ENCODE measurements at regions not wholly inside any gene's neighbourhood (a gene's known extent, or its start where the extent isn't known, plus 50 kb on each side); places are given as distances from the start of the nearest gene placed in this dataset.

GRCh38 chr2:22838461-22838860, 546.5 kb upstream of the KLHL29 start:
- Histone ChIP-seq H3K4me2 (ENCODE audit: low read depth, low read length) (no peak overlapping the region), H4K8ac (ENCODE audit: low read depth in 2 of 2, low read length in 2 of 2) (no peak overlapping the region), H4K20me1 (ENCODE audit: insufficient read depth, low read length) (no peaks in the 10 kb centered on the region), H2BK120ac (ENCODE audit: low read depth, low read length) (no peak overlapping the region), H4K91ac (ENCODE audit: insufficient read depth, low read depth, low read length) (no peak overlapping the region), H3K27ac (ENCODE audit: insufficient read depth, low read length) (no peak overlapping the region), H3K23ac (ENCODE audit: low read depth, low read length) (no peak overlapping the region), H3K14ac (replicated peaks; ENCODE audit: low read depth, low read length) (no peak overlapping the region), H3K4ac (ENCODE audit: low read depth, low read length) (no peak overlapping the region), H2BK20ac (ENCODE audit: low read depth, low read length) (no peak overlapping the region), H3K18ac (ENCODE audit: low read depth, low read length) (no peak overlapping the region), H2AFZ (replicated peaks; ENCODE audit: low read length, poor library complexity) (no peak overlapping the region), H2AK9ac (replicated peaks; ENCODE audit: low read depth, low read length, poor library complexity) (no peak overlapping the region), H3K4me3 (ENCODE audit: insufficient read depth, low read depth, low read length) (no peak overlapping the region), H2BK15ac (ENCODE audit: low read depth, low read length) (no peak overlapping the region), H4K5ac (ENCODE audit: low read depth, low read length) (no peak overlapping the region), H3K4me1 (ENCODE audit: control insufficient read depth, insufficient read depth, low read length) (no peaks in the 10 kb centered on the region), H3K27me3 (ENCODE audit: control insufficient read depth, insufficient read depth, low read length) (no peaks in the 10 kb centered on the region), H3K79me1 (ENCODE audit: low read depth in 1 of 2, low read length in 2 of 2) (no peaks in the 10 kb centered on the region), H3K9ac (ENCODE audit: low read depth, low read length) (no peak overlapping the region), H2BK5ac (ENCODE audit: low read depth, low read length, poor library complexity, severe bottlenecking) (no peak overlapping the region), H3K56ac (ENCODE audit: extremely low read depth, insufficient read depth, low read length) (no peak overlapping the region), H3K9me1 (ENCODE audit: insufficient read depth, low read length) (no peaks in the 10 kb centered on the region), H2AK5ac (ENCODE audit: low read depth, low read length) (no peak overlapping the region), H3K9me3 (ENCODE audit: control insufficient read depth, insufficient read depth, low read length) (peaks cover 6% of the 10 kb centered on the region), H3K36me3 (ENCODE audit: control insufficient read depth, insufficient read depth, low read length) (no peaks in the 10 kb centered on the region)
- intact Hi-C loops (cut with micrococcal nuclease) = no loop called here
- POLR2A ChIA-PET (ENCODE audit: unreplicated experiment) = no interaction called here
- DNase-seq = no peak
- TF ChIP-seq RAD21 (IDR thresholded peaks at IDR 0.05; ENCODE audit: low read length) (no peak), USF2 (IDR thresholded peaks at IDR 0.05; ENCODE audit: low read depth, low read length) (no peak), NFE2L2 (IDR thresholded peaks at IDR 0.05; ENCODE audit: low read depth, low read length) (no peak), MXI1 (IDR thresholded peaks at IDR 0.05; ENCODE audit: borderline replicate concordance, low read depth, low read length) (no peak), CHD1 (IDR thresholded peaks at IDR 0.05; ENCODE audit: low read depth, low read length) (no peak), CTCF (conservative IDR thresholded peaks at IDR 0.05; ENCODE audit: low read depth, low read length) (no peak), POLR2A (IDR thresholded peaks at IDR 0.05; ENCODE audit: low read depth, low read length) (no peak), SMC3 (IDR thresholded peaks at IDR 0.05; ENCODE audit: low read depth, low read length) (no peak), RFX5 (IDR thresholded peaks at IDR 0.05; ENCODE audit: low read depth, low read length) (no peak), BHLHE40 (IDR thresholded peaks at IDR 0.05; ENCODE audit: low read depth, low read length) (no peak), MAZ (IDR thresholded peaks at IDR 0.05; ENCODE audit: borderline replicate concordance, low read depth, low read length) (no peak), CEBPB (IDR thresholded peaks at IDR 0.05; ENCODE audit: low read depth, low read length) (no peak), MAFK (IDR thresholded peaks at IDR 0.05; ENCODE audit: low read depth, low read length) (no peak), FOS (IDR thresholded peaks at IDR 0.05; ENCODE audit: low read depth, low read length) (no peak), ELK1 (IDR thresholded peaks at IDR 0.05; ENCODE audit: borderline replicate concordance, low read depth, low read length) (no peak), RCOR1 (IDR thresholded peaks at IDR 0.05; ENCODE audit: insufficient replicate concordance, low read length) (no peak)
- CTCF ChIA-PET = no interaction called here
- dilution Hi-C loops (cut with HindIII; ENCODE audit: low sequenced_read_pairs, unreplicated experiment) = no loop called here
- ATAC-seq (ENCODE audit: low read depth) = no peak
- in situ Hi-C loops (cut with MboI; ENCODE audit: low sequenced_read_pairs) = no loop called here
- no TSS peak for BruUV-seq (replicated peaks)

Measured in IMR-90 (cell line).